ENCODE measurements at regions not wholly inside any gene's neighbourhood (a gene's known extent, or its start where the extent isn't known, plus 50 kb on each side); places are given as distances from the start of the nearest gene placed in this dataset.

DNA sequence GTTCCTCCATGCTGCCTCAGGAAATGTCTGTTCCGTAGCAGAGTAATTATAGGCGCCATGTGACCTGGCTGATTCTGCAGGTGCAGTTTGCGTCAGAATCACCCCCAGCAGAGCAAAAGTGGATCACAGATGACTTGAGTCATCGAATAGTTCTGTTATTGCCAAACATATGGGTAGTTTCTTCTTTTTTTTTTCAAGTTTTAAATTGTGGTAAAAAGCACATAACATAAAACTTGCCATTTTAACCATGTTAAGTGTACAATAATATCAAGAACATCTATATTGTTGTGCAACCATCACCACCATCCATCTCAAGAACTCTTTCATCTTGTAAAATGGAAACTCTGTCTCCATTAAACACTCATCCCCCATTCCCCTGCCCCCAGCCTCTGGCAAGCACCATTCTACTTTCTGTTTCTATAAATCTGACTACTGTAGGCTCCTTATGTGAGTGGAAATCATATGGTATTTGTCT is 177.7 kb upstream of the TWIST2 start:
- peak in 1 of 58 donors; percentile 13 for DNase-seq

DNA sequence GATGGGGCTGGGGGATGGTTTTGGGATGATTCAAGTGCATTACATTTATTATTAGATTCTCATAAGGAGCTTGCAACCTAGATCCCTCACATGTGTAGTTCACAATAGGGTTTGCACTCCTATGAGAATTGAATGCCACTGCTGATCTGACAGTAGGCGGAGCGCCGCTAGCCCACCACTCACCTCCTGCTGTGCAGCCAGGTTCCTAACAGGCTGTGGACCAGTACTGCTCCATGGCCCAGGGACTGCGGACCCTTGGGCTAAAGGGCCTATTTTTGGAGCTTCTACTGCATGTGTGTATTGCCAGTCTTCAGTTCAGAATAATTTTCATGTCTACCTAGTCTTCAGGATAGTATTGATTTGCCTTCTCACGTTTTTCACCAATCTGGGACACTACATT is 165.3 kb upstream of the TWIST2 start:
- DNase-seq: no peak

DNA sequence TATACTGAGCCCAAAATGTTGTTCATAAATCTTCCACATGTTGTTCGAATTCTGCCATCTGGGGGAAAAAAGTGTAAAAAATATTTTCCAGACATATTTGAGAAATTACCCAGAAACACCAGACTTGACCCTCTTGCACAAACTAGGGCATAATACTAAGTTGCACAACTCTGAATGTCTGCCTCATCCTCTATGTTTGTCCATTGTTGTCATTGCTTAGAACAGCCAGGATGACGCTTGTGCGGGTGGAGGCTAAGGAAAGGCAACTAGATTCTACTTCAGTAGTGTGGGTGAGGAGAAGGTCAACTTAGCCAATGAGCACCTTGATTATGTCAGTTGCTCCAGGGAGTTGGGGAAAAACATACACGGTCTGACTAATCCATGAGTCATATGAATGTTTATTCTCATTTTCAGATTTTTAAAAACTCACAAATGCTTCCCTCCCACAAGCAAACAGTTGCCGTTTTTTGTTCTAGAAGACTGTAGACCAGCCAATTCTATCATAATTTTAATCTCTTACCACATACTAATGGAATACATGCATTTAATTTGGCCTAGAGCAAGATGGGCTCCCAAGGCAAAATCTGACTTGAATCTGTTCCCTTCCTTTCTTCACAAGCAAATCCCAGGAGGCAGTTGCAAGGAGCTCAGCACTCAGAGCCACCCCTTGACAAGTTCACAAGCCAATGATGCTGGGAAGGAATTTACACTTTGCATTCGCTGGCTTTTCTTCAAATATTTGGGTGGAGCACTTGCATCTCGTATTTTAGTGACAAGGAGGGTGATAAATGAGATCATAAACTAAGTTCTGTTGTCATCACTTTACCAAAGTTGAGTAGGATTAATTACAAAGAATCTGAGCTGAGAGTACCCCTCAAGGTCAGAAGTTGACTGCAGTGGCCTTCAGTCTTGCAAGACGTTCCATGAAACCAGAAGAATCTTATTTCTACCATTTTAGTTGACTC is 163.2 kb upstream of the TWIST2 start:
- DNase-seq: no peak

DNA sequence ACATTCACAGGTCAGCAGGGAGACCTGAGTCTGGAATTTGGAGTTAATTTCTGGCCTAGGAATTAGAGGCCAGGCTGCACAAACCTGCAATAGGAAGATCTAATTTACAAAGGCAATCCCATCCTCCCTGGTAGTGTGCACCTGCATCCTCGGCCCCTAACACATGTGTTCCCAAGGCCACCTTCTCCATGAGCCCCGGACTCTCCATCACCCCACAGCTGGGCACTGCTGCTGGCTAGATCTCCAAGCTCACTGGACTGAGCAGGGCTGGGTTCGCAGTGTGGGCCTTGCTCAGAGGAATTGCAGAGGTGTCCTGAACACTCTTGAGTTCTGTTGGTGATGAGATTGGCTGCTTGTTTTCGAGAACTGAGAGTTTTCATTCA is 162.6 kb upstream of the TWIST2 start:
- DNase-seq: no peak

DNA sequence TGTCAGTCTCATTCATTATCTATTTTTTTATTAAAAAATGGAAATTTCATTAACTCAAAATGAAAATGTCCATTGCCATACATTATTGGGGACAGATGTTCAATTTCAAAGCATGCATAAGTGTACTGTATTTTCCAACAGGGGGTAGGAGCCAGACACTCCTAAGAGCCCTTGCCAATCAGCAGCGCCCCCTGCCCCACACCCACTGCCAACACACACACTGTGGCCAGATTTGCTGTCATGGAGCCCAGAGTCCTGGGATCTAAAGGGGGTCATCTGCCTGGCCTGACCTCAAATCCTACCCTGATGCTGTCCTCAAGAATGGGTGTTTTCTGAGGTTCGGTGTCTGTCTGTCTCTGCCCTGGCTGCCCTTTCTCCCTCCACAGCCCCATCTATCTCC is 162.2 kb upstream of the TWIST2 start:
- DNase-seq: no peak

DNA sequence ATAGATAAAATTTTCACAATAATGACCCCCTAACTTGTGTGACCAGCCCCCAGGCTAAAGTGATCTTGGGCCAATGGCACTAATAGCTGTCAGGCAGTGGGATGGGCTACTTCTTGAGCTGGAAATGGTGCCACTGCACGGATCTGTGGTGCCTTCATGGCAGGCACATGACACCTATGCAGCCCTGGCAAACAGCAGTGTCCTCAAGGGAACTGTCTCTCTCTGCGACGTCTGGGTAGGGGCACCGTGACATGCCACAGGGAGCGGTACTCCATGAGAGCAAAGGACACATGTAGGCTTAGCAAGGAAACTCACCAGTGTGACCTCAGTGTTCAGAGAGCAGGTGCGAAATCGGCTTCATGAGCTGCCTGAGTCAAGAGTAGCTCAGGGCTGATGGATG is 161.7 kb upstream of the TWIST2 start:
- no peak for DNase-seq

DNA sequence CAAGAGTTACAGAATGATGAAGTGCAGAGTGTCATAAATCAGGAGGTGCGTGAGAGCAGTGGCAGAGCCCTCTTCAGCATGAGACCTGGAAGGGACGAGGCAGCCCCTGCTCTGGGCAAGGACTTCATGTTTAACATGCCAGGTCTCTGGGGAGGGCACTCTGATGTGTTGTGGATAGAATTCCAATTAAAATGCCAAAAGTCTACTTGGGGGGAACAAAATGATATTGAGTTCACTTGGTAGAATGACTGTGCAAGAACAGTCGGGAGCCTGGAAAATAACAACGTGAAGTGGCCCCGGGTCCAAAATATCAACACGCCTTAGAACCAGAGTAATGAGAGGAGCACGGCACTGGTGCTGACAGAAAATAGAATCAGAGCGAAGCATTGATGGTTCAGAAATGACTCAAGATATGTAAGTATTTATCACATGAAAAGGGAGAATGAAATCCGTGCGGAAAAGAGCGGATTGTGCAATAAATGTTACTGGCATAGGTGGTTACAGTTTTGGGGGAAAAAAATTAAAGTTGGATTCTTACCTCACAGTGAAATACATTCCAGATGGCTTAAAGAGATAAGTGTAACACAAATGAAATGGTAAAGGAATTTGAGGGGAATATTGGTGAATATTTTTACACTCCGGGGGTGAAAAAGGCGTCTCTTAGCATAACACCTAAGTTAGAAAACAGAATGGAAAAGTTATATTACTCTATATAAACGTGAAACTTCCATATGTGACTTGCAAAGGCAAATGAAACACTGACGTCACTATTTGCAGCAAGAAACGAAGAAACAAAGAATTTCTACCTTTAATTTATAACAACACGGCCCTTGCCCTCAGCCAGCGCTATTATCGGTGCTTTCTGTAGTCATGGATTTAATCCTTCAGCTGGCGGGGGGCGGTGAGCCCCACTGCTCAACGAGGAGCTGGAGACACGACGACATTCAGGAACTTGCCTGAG is 159.4 kb upstream of the TWIST2 start:
- no peak for DNase-seq

DNA sequence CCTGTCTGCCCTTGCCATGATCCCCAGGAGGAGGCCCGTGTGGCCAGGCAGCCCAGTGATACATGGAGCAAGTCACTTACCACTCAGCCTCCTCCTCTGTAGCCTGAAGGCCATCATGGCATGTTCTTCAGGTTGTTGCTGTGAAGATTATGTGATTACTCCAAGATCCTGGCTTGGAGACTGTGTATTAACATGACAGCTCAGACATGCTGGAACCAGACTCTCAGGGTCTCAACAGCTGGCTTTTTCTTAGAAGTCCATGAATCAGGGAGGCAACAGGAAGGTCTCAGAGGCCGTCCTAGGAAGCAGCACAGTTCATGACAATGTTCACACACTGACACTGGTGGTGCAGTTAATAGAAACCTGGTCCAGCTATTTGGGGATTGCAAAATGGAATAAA is 158.6 kb upstream of the TWIST2 start:
- DNase-seq: no peak

DNA sequence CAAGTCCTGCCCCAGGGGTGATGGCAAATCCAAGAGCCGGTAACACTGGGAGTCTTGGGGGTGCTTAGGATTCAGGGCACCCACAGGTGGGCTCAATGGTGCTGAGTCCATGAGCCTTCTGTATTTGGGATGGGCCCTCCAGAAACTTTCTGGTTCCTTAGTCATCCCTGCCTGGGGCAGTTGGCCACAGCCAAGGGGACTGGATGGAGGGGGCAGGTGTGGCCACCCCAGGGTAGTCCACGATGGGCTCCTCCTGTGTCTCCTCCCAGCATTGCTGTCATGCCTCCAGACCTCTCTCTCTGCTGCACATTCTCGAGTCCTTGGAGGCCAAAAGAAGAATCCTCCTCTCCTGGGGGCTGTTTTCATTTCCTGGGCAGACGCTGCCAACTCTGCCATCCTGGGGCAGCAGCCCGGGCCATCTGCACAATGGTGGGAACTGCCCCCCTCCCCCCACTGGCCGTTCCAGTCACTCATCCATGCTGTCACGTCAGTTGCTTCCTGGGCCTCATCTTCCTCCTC is 158.0 kb upstream of the TWIST2 start:
- DNase-seq: no peak

DNA sequence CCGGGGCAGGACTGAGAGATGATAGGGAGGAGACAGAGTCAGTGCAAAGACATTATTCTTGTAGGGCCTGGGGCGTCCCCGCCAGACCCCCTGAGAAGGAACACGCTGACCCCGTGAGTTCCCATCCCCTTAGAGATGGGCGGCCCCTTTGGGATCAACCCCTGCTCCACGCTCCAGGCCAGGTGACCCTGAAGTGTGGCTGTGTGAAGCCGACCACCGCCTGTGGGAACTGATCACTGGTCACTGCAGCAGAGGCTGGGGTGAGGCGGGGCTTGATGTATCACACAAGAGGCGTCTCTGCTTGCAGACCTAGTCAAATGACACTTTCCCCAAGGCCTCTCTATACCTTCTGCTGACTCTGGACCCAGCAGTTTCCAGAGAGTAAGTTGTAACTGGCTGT is 157.4 kb upstream of the TWIST2 start:
- DNase-seq: no peak

DNA sequence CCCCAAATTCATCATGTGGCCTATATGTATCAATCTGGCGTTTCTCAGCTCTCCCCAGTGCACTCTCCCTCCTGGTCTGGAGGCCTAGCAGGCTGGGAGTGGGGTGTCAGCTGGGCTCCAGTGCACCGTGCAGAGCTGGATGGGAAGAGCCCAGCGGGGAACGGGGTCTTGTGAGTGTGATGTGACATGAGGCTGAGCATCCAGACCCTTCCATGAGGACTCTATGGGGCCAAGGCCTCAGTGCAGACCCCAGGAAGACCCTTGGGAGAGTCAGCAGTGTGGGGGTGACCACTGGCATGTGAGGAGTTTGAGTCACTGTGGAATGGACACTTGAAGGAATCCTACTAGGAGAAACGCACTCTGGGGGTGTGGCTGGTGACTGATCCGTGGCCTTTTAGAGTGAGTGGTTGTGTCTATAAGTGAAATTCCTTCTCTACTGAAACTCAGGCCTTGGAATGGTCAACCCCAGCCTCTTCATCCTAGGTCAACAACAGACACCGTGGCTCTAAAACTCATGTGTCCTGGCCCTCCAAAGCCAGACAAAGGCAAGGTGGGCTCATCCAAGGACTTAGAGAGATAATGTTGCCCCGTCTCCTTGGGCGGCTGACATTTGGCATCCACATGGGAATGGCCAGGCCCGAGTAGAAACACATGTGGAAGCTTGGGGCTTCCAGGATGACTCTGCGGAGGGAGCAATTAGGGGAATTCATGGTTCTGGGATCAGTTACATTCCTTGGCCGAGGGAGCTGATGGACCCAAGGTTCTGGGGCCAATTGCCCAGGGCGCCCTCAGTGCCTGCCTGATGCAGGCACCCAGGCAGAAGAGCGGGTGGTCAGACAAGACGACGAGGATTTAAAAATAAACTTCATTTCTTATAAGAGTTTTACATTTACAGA is 156.0 kb upstream of the TWIST2 start:
- DNase-seq: no peak

DNA sequence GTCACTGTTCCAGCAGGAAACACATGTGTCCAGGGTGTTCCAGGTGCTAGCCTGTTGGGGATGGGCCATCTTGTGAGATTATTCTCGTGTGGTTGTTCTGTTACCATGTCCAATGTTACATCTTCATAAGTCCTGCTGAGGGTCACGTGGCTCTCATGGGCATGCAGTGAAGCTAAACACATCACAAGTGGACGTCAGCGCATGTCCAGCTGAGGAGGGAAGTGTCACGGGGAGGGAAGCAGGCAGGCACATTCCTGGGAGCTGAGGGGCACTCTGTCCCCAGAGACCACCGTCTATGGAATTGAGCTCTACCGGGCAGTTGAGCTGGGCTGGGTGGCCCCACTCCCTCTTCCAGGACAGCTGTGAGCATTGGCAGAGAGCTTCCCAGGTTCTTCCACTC is 155.3 kb upstream of the TWIST2 start:
- DNase-seq: no peak

DNA sequence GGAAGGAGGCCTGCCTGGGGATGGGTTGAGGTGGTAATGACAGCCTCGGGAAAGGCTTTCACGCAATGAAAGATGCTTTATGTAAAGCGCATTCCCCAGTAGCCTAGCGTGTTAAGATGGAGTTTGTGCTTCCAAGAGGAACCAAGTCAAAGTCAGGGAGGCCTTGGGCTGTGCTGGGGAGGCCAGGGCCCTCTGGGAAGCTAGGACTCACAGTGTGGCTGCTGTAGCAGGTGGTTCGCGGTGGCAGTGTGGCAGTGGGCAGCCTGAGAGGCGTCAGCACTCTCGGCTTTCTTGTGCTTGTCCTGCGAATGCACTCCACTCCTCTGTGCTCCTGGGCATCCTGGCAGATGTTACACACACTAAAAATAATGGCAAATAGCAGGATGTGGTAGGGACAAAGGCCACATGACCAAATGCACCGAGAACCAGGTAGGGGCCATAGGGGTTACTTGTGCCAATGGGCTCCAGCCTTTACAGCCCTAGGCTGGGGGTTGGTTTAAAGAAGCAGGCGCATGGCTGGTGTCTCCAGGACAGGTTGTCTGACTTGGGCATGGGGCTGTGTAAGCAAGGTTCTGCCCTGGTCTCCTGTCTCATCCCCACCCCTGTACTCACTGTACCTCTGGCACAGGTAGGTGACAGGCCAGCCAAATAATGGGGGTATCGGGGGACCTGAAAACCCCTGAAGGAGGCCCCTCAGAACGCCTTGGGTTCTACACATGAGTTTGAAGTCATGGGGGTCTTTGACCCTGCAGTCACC is 154.4 kb upstream of the TWIST2 start:
- no peak for DNase-seq

DNA sequence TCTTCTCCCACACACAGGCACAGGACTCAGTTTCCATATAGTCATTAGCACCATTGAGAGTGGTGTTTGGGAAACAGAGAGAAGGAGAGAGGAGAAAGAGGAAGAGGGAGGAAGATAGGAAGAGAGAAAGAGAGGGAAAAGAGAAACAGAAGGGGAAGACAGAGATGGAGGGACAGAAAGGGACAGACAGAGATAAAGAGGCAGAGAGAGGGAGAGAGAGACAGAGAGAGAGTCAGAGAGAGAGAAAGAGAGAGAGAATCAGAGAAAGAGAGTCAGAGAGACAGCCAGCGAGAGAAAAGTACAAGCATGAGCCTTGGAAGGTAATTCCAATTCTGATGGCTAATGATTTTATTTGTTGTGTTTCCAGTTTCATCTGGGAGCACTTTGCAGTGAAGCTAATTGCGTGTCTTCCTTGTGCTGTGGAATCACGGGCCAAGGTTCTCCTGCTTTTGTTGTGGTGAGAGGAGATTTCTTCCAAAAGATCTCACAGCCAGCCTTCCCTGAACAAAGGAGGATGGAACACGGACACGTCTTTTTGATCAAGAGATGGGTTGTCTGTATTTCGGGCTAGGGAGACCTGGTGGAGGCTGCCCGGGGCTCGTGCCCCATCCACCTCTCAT is 153.6 kb upstream of the TWIST2 start:
- no peak for DNase-seq

DNA sequence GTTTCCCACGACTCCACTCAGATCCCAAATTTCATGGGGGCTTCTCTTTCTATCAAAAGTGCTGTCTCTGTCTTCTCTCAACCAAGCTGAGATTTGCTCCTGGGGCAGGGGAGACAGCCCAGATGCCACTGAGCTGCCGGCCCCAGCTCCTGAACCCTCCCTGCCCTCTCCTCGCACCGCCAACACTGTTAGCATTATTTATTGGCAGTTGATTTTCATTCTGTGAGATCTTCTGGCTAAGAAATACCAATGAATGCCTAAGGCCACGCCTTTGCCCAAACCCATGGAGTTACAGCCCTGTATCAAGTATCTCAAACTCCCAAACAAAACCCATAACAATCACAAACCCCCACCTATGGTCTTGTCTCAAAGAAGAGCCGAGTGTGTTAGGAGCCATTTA is 153.0 kb upstream of the TWIST2 start:
- no peak for DNase-seq

DNA sequence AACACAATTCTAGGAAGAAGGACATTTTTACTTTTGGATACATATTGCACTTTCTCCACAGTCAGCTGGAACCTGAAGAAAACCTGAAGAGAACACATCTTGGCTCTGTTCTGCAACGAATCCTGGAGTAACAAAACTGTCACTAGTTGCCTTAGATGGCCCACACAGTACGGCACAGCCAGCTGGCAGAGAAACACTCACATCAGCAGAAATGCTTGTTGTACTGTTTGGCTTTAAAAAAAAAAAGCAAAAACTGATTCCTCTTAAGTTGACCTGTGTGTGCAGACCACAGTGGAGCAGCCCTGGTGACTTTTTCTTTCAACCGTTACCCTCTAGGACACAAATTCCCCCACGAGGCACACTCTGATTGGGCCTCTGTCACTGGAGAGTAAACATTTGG is 152.3 kb upstream of the TWIST2 start:
- peak in 2 of 58 donors; percentile 11 to 18 for DNase-seq

DNA sequence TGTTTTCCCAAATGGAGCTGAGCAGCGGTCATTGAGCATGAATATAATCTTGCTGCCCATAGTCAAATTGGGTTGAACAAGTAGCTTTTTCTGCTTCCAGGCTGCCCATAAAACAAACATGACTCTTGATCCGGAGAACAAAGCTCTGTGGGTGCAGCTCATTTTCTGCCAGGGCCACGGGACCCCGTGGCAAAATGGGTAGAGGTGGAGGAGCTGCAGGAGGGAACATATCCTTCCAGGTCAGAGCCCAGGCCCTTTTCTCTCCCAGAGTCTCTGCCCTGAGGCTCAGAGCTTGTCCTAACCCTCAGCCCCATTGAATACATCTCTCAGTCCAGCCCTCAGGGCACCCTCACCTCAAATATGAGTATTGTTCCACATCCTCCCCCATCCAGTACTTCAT is 151.6 kb upstream of the TWIST2 start:
- DNase-seq: no peak

DNA sequence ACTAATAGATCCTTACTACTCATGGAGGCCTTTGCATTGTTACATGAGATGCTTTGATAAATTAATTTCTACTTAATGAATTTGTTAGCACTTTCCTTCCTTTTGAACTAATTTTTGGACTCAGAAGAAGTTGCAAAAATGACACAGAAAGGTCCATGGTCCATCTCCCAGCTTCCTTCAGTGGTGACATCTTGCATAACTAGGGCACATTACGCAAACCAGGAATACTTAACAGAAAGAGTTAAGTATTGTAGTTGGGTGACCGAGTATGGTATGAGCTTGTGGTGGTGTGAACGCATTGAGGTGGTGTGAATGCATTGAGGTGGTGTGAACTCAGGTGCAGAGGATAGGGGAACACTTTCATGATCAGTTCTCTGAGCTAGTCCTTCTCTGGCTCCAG is 151.1 kb upstream of the TWIST2 start:
- DNase-seq: no peak
